Vagina (tissue), 2 donors: ENCODE measurements at regions not wholly inside any gene's neighbourhood (a gene's known extent, or its start where the extent isn't known, plus 50 kb on each side); places are given as distances from the start of the nearest gene placed in this dataset.
"Not testable (repeated sequence)": the region's sequence is repeated elsewhere in the genome, so short reads cannot be mapped to it uniquely, and the experiment has no call there.

Experiments
- DNase-seq, 2 donors: peaks; one replicate each; pipeline ENCODE4 v3.0.0-alpha.2; 2017; ENCODE audit errors: extremely low spot score in 2 of 2
- H3K27ac ChIP-seq: fragments of 200-600 bp; sonication (generic); one replicate; pipeline ENCODE4 v1.5.1; 2019
- H3K27me3 ChIP-seq: fragments of 200-600 bp; sonication (generic); one replicate; pipeline ENCODE4 v1.5.1; 2019
- H3K36me3 ChIP-seq, 2 donors: fragments of 200-600 bp; sonication (generic); one replicate each; pipeline ENCODE4 v1.5.1; 2017 to 2019
- H3K4me1 ChIP-seq: fragments of 200-600 bp; sonication (generic); one replicate; pipeline ENCODE4 v1.5.1; 2019
- H3K4me3 ChIP-seq, 2 donors: fragments of 200-600 bp; sonication (generic); 1 replicate in 1 of 2; 2 replicates in 1 of 2; pipeline ENCODE4 v1.5.1; 2016 to 2019
- H3K9me3 ChIP-seq: fragments of 200-600 bp; sonication (generic); one replicate; pipeline ENCODE4 v1.5.1; 2019
- CTCF ChIP-seq, 3 experiments: fragments of 450-650 bp in 2 of 3; fragments of 200-600 bp in 1 of 3; sonication (generic) in 1 of 3; IDR thresholded peaks; one replicate each; pipeline ENCODE4 v1.5.1; 2017 to 2019; ENCODE audit warnings: antibody characterized with exemption in 3 of 3, mild to moderate bottlenecking in 2 of 3, moderate library complexity in 2 of 3
- POLR2A ChIP-seq, 2 donors: fragments of 450-650 bp; IDR thresholded peaks; one replicate each; pipeline ENCODE4 v1.6.1; 2017; ENCODE audit warnings: antibody characterized with exemption in 2 of 2, mild to moderate bottlenecking in 2 of 2, moderate library complexity in 2 of 2
- POLR2AphosphoS5 ChIP-seq, 2 donors: sonication (generic); formaldehyde crosslinking; IDR thresholded peaks; one replicate each; pipeline ENCODE4 v1.9.0; 2017; ENCODE audit warnings: antibody characterized with exemption in 2 of 2, mild to moderate bottlenecking in 2 of 2, low read depth in 1 of 2; ENCODE audit not compliant: insufficient read depth in 1 of 2
- intact Hi-C: fragments of 100-400 bp; cut with DNase I; formaldehyde crosslinking; loops from one replicate; pipeline ENCODE4 v1.15.1; 2023

GRCh38 chr11:46215208-46215931 is 62.1 kb upstream of the CREB3L1 start:
- intact Hi-C loops = no loop called here
- Histone ChIP-seq H3K4me3 (no peak overlapping the region), H3K27me3 (no peaks in the 10 kb centered on the region), H3K27ac (no peak overlapping the region), H3K4me1 (no peaks in the 10 kb centered on the region), H3K9me3 (no peaks in the 10 kb centered on the region), H3K36me3 (no peaks in the 10 kb centered on the region)
- DNase-seq = no peak
- TF ChIP-seq POLR2A (IDR thresholded peaks at IDR 0.05) (no peak), CTCF (IDR thresholded peaks at IDR 0.05) (no peak), POLR2AphosphoS5 (IDR thresholded peaks at IDR 0.05; ENCODE audit: insufficient read depth in 1 of 2, low read depth in 1 of 2) (no peak)

GRCh38 chr11:46212720-46213119 is 64.7 kb upstream of the CREB3L1 start:
- no peak for DNase-seq
- Histone ChIP-seq H3K9me3 (no peaks in the 10 kb centered on the region), H3K4me1 (no peaks in the 10 kb centered on the region), H3K36me3 (no peaks in the 10 kb centered on the region), H3K27me3 (no peaks in the 10 kb centered on the region), H3K4me3 (no peak overlapping the region), H3K27ac (no peak overlapping the region)
- TF ChIP-seq CTCF (IDR thresholded peaks at IDR 0.05) = no peak
- TF ChIP-seq POLR2A (IDR thresholded peaks at IDR 0.05) = no peak
- TF ChIP-seq POLR2AphosphoS5 (IDR thresholded peaks at IDR 0.05; ENCODE audit: insufficient read depth in 1 of 2, low read depth in 1 of 2) = no peak
- intact Hi-C loops = no loop called here

GRCh38 chr11:46210856-46211255 is 66.6 kb upstream of the CREB3L1 start:
- H3K4me1 ChIP-seq = no peaks in the 10 kb centered on the region
- DNase-seq = no peak
- H3K9me3 ChIP-seq = no peaks in the 10 kb centered on the region
- H3K27me3 ChIP-seq = no peaks in the 10 kb centered on the region
- H3K4me3 ChIP-seq = no peak overlapping the region
- no peaks in the 10 kb centered on the region for H3K36me3 ChIP-seq
- TF ChIP-seq CTCF (IDR thresholded peaks at IDR 0.05) (no peak), POLR2A (IDR thresholded peaks at IDR 0.05) (no peak), POLR2AphosphoS5 (IDR thresholded peaks at IDR 0.05; ENCODE audit: insufficient read depth in 1 of 2, low read depth in 1 of 2) (no peak)
- H3K27ac ChIP-seq = no peak overlapping the region
- intact Hi-C loops = no loop called here

DNA sequence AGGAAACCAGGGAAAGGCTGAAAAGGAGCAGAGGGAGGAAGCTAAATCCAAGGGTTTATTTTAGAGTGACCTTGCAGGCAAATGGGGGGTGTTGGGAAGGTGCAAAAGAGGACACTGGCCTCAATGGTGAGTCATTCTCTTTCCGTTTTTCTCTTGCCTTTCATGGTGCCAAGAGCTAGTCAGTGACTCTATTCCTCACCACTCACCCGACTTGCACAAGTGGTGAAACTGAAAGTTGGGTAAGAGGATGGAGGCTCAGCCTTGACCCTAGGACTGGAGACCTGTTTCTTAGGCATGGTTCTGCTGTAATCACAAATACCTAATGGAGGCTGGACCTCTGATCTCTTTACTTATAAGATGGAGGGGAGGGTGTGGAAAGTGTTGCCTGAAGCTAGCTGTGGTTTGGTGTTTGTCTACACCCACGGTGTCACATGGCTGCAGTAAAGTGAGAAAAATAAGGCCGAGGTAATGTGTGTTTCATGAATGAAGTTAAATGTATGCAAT is 67.3 kb upstream of the CREB3L1 start:
- Histone ChIP-seq H3K27ac (no peak overlapping the region), H3K4me1 (no peaks in the 10 kb centered on the region), H3K4me3 (no peak overlapping the region), H3K27me3 (no peaks in the 10 kb centered on the region), H3K36me3 (no peaks in the 10 kb centered on the region), H3K9me3 (no peaks in the 10 kb centered on the region)
- DNase-seq = no peak
- intact Hi-C loops = no loop called here
- TF ChIP-seq CTCF (IDR thresholded peaks at IDR 0.05) = no peak
- TF ChIP-seq POLR2A (IDR thresholded peaks at IDR 0.05) = no peak
- TF ChIP-seq POLR2AphosphoS5 (IDR thresholded peaks at IDR 0.05; ENCODE audit: insufficient read depth in 1 of 2, low read depth in 1 of 2) = no peak

- H3K9me3 ChIP-seq, intact Hi-C loops, H3K4me3 ChIP-seq, H3K4me1 ChIP-seq, H3K27me3 ChIP-seq, H3K27ac ChIP-seq, DNase-seq, H3K36me3 ChIP-seq: not testable (repeated sequence)
Observed at GRCh38 chr11:46209624-46210023, 67.8 kb upstream of the CREB3L1 start.
